ENCODE measurements at regions not wholly inside any gene's neighbourhood (a gene's known extent, or its start where the extent isn't known, plus 50 kb on each side); places are given as distances from the start of the nearest gene placed in this dataset.

DNA sequence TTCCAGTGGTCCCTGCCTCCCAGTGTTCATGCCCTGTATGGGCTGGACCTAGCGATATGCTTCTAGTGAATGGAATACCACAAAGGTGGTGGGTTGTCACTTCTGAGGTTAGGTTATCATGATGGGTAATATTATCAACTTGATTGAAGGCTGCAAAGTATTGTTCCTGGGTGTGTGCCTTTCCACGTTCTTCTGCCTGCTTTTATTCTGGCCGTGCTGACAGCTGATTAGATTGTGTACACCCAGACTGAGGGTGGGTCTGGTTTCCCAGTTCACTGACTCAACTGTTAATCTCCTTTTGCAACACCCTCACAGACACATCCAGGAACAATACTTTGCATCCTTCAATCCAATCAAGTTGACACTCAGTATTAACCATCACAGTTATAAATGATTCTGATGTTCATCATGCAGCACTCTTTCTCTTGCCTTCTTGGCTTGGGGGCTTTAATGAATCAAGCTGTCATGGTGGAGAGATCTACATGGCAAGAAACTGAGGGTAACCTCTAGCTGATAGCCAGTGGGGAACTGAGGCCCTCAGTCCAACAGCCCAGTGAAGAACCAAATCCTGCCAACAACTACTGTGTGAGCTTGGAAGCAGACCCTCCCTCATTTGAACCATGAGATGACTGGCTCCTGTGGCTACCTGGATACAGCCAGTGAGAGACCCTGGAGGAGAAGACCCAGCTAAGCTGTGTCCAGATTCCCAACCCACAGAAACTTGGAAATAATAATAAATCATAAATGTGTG is 63.0 kb upstream of the CELF4 start:
- H2AFZ ChIP-seq (ENCODE audit: low read depth, low read length), result no peak overlapping the region

More for the DNA sequence above, 63.0 kb upstream of the CELF4 start:
- H4K20me1 ChIP-seq (replicated peaks; ENCODE audit: control insufficient read depth, extremely low read depth, insufficient read depth, low read length), result no peaks in the 10 kb centered on the region
- ChIA-PET POLR2A (no interaction called here), CTCF (no interaction called here)
- dilution Hi-C loops (cut with MboI; ENCODE audit: extremely low pct_ligation_motif_present, low sequenced_read_pairs), result no loop called here
- no peaks in the 10 kb centered on the region for H3K9me1 ChIP-seq (replicated peaks; ENCODE audit: control insufficient read depth, extremely low read depth, insufficient read depth, low read length)
- no peaks in the 10 kb centered on the region for H3K27me3 ChIP-seq (ENCODE audit: control insufficient read depth in 2 of 2, insufficient read depth in 2 of 2, low read length in 2 of 2)
- intact Hi-C loops (cut with micrococcal nuclease), result no loop called here
- TF ChIP-seq, protein P1, sequence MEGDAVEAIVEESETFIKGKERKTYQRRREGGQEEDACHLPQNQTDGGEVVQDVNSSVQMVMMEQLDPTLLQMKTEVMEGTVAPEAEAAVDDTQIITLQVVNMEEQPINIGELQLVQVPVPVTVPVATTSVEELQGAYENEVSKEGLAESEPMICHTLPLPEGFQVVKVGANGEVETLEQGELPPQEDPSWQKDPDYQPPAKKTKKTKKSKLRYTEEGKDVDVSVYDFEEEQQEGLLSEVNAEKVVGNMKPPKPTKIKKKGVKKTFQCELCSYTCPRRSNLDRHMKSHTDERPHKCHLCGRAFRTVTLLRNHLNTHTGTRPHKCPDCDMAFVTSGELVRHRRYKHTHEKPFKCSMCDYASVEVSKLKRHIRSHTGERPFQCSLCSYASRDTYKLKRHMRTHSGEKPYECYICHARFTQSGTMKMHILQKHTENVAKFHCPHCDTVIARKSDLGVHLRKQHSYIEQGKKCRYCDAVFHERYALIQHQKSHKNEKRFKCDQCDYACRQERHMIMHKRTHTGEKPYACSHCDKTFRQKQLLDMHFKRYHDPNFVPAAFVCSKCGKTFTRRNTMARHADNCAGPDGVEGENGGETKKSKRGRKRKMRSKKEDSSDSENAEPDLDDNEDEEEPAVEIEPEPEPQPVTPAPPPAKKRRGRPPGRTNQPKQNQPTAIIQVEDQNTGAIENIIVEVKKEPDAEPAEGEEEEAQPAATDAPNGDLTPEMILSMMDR (IDR thresholded peaks at IDR 0.05; ENCODE audit: extremely low read depth in 1 of 2, insufficient read depth in 1 of 2, low read depth in 1 of 2, low read length in 2 of 2), result no peak
- TF ChIP-seq JUN (IDR thresholded peaks at IDR 0.05; ENCODE audit: borderline replicate concordance, insufficient read depth, insufficient read length, low read depth) (no peak), EZH2 (IDR thresholded peaks at IDR 0.05; ENCODE audit: borderline replicate concordance, low read depth, low read length, severe bottlenecking) (no peak), FOS (IDR thresholded peaks at IDR 0.05; ENCODE audit: borderline replicate concordance, insufficient read depth, low read length) (no peak), POLR2AphosphoS5 (IDR thresholded peaks at IDR 0.05; ENCODE audit: insufficient read depth, low read depth, low read length) (no peak), MYC (IDR thresholded peaks at IDR 0.05; ENCODE audit: low read depth, low read length) (no peak), POLR2A (IDR thresholded peaks at IDR 0.05; ENCODE audit: low read depth, low read length) (no peak)
- TF ChIP-seq, protein P2, sequence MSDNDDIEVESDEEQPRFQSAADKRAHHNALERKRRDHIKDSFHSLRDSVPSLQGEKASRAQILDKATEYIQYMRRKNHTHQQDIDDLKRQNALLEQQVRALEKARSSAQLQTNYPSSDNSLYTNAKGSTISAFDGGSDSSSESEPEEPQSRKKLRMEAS (IDR thresholded peaks at IDR 0.05; ENCODE audit: insufficient read depth, insufficient read length), result no peak
- no peaks in the 10 kb centered on the region for H3K36me3 ChIP-seq (ENCODE audit: control insufficient read depth in 2 of 2, extremely low read depth in 1 of 2, insufficient read depth in 2 of 2, low read length in 2 of 2)
- no peaks in the 10 kb centered on the region for H3K79me2 ChIP-seq (ENCODE audit: control insufficient read depth, insufficient read depth, low read length)
- no peaks in the 10 kb centered on the region for H3K4me1 ChIP-seq (ENCODE audit: control insufficient read depth, extremely low read depth, insufficient read depth, low read length)
- DNase-seq (ENCODE audit: low read depth, low spot score) (no peak), FAIRE-seq (no peak)
- no peak overlapping the region for H3K9ac ChIP-seq (replicated peaks; ENCODE audit: extremely low read depth, insufficient read depth, low read length)
- BruUV-seq (replicated peaks), result no TSS peak
- no peak overlapping the region for H3K4me3 ChIP-seq (replicated peaks in 1 of 3; ENCODE audit: insufficient read depth in 1 of 3, low read depth in 1 of 3, low read length in 3 of 3)
- no peak overlapping the region for H3K4me2 ChIP-seq (ENCODE audit: insufficient read depth, low read length)
- H3K9me3 ChIP-seq (replicated peaks; ENCODE audit: control insufficient read depth, insufficient read depth, low read length), result peaks cover 2% of the 10 kb centered on the region
- no peak overlapping the region for H3K27ac ChIP-seq (ENCODE audit: insufficient read depth, low read depth, low read length)

Data from endothelial cell of umbilical vein (primary cell).